Epidermal melanocyte (primary cell): ENCODE measurements at regions not wholly inside any gene's neighbourhood (a gene's known extent, or its start where the extent isn't known, plus 50 kb on each side); places are given as distances from the start of the nearest gene placed in this dataset.

Experiments used
- DNase-seq: peaks from one replicate; pipeline ENCODE4 v3.0.0; 2011; ENCODE audit warnings: low spot score; ENCODE audit not compliant: insufficient read length

- DNase-seq = no peak
These were observed 51.2 kb upstream of the PCBD1 start for GRCh38 chr10:70939441-70940003.

GRCh38 chr10:70940834-70941568 is 52.6 kb upstream of the PCBD1 start:
- DNase-seq = no peak

GRCh38 chr10:70942125-70942524 is 53.8 kb upstream of the PCBD1 start:
- DNase-seq = no peak

GRCh38 chr10:70942725-70943124 is 54.4 kb upstream of the PCBD1 start:
- no peak for DNase-seq

- no peak for DNase-seq
These were observed 54.9 kb upstream of the PCBD1 start for GRCh38 chr10:70943249-70943648.

GRCh38 chr10:70943841-70944466 is 55.6 kb upstream of the PCBD1 start:
- DNase-seq = no peak

- DNase-seq = no peak
These were observed 61.7 kb upstream of the PCBD1 start for GRCh38 chr10:70950037-70950436.

- no peak for DNase-seq
These were observed 62.4 kb upstream of the PCBD1 start for GRCh38 chr10:70950801-70951200.

- DNase-seq = no peak
These were observed 64.0 kb upstream of the PCBD1 start for GRCh38 chr10:70952401-70952800.

- DNase-seq = no peak
These were observed 64.6 kb upstream of the PCBD1 start for GRCh38 chr10:70952921-70953320.

GRCh38 chr10:70954381-70955176 is 66.2 kb upstream of the PCBD1 start:
- DNase-seq = no peak

- no peak for DNase-seq
These were observed 67.8 kb upstream of the PCBD1 start for GRCh38 chr10:70956029-70956759.

GRCh38 chr10:70958396-70958795 is 70.0 kb upstream of the PCBD1 start:
- no peak for DNase-seq

- no peak for DNase-seq
These were observed 72.0 kb upstream of the PCBD1 start for GRCh38 chr10:70960316-70960715.

- DNase-seq = no peak
These were observed 72.6 kb upstream of the PCBD1 start for GRCh38 chr10:70960783-70961570.

GRCh38 chr10:70962686-70963085 is 74.3 kb upstream of the PCBD1 start:
- no peak for DNase-seq

GRCh38 chr10:70963271-70963670 is 74.9 kb upstream of the PCBD1 start:
- no peak for DNase-seq

GRCh38 chr10:70964245-70964644 is 75.9 kb upstream of the PCBD1 start:
- DNase-seq = no peak

- DNase-seq = no peak
These were observed 76.5 kb upstream of the PCBD1 start for GRCh38 chr10:70964881-70965280.

GRCh38 chr10:70965566-70965965 is 77.2 kb upstream of the PCBD1 start:
- DNase-seq = no peak
